M059J (cell line): ENCODE measurements at regions not wholly inside any gene's neighbourhood (a gene's known extent, or its start where the extent isn't known, plus 50 kb on each side); places are given as distances from the start of the nearest gene placed in this dataset.

ENCODE experiments used
- DNase-seq: peaks from one replicate; pipeline ENCODE4 v3.0.0-alpha.2; 2012; ENCODE audit warnings: low read depth

DNA sequence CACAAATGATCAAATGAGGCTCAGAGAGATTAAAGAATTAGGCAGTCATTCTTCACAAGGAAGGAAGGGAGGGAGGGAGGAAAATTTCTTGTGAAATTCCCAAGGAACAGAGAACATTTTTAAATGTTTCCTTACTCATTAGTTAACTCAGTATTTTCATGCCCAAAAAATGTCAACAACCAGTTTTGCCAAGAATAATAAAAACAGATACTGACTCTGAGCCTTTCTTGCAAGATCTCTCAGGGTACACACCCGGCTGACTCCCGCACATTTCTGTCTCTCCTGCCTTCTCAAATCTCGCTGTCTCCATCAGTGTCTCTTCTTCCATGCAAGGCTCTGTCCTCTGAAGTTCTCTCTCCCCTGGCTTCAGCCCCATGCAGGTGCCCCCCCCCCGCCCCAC, 265.9 kb downstream of the TJP1 start:
- DNase-seq: peak; percentile 24

DNA sequence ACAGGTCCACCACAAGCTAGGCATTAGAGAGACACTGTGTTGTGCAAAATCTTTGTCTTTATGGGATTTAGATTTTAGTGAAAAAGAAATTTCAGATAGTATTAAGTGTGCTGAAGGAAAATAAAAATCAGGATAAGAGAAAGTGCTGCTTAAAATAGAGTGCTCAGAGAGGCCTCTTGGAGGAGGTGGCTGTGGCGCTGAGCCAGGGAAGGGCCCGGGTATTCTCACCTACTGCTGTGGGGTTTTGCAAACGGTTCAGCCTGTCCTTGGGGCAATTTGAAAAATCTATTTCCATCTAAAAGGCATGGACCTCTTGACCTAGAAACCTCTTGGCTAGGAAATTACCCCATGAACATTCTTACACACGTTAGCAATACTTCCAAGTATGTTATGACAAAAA, 267.7 kb downstream of the TJP1 start:
- DNase-seq: no peak

DNA sequence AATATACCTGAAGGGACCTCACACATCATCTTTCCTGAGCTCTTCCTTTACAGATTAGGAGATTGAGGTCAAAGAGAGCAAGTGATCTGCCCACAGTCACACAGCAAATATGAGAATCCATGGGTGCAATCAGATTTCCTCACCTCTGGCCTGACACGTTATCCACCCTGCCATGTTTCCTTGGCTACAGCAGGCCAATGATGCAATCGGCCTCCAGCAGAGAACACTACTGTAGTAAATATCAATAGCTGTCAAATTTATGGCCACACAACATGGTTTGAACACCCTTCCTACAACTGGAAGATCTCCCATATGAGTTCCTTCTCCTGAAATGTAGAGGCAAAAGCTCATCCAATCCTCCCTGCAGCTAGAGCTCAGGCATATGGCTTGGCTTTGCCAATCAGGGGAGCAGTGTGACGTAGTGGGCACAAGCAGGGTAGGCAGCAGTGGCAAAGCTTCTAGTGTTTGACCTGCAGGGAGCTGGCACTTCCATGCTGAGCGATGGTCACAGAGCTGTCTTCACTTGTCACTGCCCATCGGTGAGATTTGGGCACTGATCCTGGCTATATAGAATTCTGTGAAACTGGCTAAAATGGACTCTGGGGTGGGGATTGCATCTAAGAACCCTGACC, 271.3 kb downstream of the TJP1 start:
- DNase-seq: peak; percentile 22

DNA sequence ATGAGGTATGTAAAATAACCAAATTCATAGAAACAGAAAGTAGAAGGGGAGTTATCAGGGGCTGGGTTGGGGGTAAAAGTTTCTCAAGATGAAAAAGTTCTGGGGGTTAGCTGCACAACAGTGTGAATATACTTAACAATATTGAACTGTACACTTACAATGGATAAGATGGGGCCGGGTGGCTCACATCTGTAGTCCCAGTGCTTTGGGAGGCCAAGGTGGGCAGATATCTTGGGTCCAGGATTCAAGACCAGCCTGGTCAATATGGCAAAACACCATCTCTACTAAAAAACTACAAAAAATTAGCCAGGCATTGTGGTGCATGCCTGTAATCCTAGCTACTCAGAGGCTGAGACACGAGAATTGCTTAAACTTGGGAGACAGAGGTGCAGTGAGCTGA, 274.3 kb downstream of the TJP1 start:
- DNase-seq: no peak

DNA sequence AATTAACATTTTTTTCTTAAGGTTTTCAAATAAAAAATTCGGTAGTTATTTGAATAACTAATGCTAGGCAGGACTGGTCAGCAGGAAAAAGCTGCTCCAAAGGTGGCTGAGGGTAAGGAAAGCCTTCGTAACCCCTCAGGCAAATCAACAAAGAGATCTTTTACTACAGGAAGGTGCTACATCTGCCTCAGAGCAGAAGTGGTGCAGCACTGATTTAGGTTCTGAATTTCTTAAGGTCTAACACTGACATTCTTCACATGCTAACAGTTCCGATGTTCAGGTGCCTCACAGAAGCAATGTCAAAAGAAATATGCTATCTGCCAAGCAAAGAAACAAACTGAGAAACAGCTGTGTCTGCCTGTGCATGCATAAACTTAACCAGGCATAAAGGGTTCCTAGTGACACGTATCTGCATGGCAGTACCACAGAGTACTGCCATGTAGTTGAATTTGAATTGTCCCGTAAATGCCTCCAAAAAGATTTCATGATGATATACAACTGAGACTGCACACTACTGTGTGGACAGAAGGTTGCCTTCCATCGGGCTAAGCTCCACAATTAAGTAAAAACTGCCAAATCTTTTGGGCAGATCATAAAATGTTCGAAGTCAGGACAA, 275.0 kb upstream of the NSMCE3 start:
- no peak for DNase-seq

DNA sequence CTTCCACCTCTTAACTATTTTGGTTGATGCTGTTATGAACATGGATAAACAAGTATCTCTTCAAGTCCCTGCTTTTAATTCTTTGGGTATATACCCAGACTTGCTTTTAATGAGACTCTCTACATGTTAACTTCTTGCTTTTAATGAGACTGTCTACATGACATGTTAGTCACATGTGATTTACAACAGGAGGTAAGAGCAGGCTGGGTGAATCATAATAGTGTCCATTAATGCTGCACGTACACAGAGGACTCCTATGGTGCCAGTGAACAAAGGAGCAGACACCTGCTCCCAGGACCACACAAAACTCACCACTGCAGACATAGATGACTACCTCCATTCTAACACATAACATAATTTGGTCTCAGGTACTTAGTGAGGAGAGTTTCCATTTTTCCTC, 273.4 kb upstream of the NSMCE3 start:
- DNase-seq: no peak

DNA sequence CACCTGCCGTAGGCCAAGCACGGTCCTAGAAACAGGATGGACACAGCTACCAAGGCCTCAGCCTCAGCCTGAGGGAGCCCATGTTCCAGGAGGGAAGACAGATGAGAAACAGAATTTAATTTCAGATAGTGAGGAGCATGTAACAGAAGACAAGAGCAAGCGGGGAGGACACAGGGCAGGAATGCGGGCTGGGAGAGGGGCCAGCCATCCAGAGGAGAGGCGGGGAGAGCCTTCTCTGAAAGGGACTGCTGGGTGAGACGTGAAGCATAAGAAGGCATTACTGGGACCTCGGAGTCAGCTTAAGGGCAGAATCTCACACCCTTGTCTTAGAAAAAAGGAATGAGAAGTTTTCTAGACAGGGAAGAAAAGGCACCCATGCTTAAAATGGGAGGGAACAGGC, 271.7 kb upstream of the NSMCE3 start:
- no peak for DNase-seq

DNA sequence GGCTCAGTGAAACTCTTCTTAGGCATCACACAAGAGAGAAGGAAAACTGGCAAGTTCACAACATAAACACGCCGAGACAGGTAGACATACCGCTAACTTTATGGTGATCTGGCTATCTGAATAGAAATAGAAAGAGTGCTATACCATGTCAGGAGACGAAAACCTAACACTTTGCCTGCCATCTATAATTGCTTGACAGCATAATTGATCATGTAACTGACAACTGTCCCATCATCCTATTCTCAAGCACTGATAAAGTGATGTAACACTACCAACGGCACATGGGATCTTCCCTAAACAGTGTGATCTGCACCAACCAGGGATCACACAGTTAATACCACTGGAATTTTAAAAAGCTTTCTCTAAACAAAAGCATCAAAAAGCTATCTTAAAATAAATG, 270.9 kb upstream of the NSMCE3 start:
- DNase-seq: no peak

DNA sequence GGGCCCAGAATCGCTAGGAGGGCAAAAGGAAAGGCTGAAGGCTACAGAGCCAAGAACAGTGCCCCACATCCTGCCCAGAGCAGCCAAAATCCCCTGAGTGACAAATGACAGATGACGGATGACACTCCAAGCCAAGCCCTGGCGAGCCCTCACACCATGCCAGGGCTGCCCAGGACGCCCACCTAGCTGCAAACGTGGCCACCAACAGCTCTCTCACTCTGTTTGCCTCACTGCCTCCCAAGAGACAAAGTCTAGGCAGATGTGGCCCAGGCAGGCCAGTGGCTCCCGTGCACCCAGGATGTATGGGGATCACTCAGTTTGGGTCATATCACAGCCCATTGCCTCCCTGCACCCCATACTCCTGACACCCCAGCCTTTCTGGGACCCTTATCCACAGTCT, 270.1 kb upstream of the NSMCE3 start:
- no peak for DNase-seq

DNA sequence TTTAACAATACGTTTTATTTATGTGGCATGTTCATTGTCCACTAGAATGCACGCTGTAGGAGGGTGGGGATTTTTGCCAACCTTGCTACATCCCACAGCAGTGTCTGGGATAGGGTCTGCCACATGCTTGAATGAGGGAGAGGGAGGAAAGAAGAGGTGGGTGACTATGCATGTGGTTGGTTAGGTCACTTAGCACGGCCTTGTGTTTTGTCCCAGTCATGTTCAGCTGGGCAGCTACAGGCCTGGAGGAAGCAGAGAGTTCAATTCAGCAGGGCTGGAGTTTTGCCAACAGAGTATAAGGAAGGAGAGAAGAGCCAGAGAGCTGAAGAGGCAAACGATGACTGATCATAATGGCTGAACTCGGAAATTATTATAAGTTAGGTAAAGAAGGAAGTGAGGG, 268.4 kb upstream of the NSMCE3 start:
- peak; percentile 36 for DNase-seq

DNA sequence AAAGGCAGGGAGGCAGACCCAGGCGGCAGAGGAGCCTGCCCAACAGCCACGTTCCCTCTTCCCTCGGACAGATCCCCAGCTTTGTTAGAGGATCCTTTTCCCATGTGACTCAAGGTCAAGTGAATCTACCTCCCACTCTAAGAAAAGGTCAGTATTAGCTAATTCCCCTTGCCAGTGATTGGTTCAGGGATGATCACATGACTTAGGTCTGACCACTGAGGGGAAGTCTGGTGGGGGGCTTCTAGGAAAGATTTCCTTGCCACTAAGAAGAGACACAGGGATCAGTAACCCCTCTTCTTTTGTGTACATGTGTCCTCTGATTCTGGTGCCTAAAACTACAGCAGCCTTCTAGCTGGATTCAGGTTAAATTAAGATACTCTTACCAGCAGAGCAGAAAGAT, 266.3 kb upstream of the NSMCE3 start:
- no peak for DNase-seq

DNA sequence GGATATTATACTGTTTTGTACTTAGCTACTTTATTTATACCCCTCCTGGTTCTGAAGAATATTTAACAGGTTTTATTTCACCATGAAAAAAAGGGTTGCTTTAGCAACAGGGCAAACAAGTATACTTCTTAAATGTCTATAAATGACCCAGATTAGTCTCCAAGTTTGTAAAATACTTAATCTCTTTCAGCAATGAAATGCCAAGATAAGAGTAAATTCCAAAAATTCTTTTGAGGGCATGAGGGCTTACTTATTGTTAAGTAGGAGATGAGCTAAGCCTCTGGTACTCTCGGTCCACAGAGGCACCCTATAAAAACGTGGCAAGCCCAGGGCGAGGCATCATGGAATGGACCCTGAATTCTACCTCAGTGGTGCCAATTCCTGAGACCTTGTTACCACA, 264.8 kb upstream of the NSMCE3 start:
- DNase-seq: peak; percentile 44

DNA sequence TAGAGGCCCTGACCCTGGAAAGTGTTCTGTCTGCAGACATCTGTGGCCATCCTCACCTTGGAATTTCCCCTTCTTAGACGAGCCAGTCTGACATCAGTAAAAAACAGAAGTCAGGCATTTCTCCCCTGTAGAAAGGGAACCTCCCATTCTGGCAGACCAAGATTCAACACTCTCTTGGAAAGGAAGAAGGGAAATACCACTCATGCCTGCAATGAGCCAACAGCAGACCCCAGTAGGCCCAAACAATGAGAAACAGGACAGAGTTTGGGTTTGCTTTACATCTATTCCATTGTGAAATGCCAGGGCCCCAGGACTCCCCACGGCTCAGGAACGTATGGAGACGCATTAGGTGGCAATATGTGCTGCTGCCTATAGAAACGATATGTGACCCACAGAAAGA, 264.0 kb upstream of the NSMCE3 start:
- DNase-seq: no peak

DNA sequence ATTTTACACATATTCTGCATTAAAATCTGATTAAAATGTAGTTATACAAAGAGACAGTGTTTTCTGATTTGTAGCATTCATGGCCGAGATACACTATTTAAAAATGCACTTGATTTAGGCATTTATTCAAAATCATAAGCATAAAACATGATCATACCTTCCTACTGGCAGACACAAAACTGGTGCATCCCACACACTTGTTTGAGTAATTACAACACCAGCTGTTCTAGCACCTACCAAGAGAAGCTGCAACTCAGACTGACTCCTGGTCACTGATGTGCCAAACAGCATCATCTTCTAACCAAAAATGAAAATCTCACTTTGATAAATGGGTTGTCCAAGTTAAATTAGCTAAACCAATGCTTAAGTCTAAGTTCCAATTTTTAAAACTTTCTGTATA, 262.7 kb upstream of the NSMCE3 start:
- DNase-seq: no peak

DNA sequence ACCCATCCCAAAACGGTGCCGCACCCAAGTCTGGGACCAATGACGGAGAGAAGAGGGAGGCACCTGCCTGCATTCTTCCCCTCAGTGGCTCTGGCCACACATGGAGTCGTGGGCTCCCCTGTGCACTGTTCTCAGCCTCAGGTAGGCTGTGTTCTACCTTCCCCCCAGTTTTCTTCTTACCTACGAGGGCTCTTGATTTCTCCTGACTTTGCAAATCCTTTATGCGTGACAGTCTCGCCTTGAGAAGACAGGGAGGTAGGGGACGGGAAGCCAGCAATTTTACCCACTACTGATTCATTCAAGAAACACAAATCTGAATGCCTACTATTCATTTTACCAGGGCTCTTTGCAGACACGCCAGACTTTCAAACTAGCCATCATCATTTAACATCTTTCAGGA, 261.3 kb upstream of the NSMCE3 start:
- DNase-seq: no peak

DNA sequence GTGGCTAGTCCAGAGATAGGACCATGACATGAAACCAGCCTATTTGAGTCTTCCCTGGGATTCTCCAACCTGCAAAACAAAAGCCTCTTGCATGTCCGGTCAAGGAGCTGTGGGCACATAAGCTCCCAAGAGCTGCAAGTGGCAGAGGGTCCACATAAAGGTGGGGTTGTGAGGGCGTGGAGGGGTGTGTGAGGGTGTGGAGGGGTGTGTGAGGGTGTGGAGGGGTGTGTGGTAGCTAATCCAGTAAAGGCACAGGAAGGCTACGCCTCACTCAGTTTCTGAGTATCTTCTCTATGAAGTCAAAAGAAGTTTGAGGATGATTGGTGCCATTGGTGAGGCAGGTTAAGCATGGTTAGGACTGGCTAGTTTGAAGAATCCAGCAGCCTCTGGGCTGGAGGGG, 259.4 kb upstream of the NSMCE3 start:
- no peak for DNase-seq

DNA sequence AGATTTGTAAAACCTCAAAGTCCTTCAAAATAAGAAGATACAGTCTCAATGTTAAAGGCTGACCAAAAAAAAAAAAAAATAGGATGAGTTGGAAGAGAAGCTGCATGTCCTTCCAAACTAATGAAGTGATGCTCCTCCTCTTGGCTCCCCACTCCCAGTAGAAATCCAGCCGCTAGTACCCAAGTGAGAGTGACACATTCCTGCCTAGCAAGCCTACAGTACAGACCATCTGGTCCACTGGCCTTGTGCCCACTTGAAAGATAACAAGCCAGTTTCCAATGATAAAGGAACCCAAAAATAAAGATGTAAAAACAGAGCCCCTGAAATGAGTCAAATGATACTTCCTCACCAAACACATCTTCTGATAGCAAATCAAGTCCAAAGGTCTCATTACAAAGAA, 258.7 kb upstream of the NSMCE3 start:
- no peak for DNase-seq

DNA sequence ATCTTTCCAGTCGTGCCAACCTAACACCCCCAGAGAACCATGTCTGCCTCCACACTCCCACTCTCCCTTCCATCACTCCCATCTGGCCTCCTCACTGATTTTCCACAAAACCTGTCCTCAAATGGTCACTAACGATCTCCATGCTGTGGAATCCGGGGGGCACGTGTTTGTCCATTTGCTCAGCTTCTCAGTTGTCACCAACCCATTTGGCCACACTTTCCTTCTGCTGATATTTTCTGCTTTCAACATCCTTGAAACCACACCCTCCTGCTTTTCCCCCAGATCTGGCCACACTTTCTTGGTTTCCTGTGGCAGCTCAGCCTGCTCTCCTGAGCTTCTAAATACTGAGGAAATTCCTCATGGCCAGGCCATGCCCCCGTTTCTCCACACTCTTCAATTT, 257.2 kb upstream of the NSMCE3 start:
- no peak for DNase-seq

DNA sequence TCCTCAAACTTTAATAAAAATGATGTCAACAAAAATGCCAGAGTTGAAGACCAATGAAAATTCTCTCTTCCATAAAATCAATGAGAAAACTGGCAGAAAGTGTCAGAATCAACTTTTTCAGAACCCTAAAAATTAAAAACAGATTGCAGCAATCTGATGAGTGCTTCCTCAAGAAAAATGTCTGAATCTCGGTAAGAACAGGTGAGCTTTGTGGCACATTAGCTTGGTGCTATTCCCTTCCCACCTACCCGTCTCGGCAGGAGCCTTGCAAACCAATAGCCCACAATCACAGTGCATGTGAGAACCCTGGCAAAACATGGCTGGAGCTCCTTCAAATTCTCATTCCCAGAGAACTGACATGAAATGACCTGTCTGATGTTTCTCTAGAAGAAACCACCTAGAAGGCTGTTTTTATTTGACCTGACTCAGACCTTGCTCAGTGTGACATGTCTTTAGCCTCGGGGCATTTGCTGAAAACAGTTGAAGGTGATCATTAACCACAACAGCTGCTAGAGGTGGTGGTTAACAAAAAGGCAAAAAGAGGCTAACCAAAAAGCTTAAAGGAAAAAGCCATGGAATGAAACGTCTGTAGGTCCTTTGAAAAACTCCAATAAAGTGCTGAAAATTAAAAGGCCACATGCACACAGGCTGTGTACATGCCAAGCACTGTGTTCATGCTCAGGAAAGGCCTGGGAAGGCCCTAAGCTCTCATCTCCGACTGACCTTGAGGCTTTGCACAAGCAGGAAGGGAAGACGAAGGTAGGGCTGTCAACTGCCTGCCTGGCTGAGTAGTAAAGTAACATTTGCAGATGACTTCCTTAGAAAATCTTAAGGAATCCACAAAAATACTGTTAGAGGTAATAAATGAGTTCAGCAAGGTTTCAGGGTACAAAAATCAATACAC, 253.0 kb upstream of the NSMCE3 start:
- DNase-seq: peak; percentile 92

DNA sequence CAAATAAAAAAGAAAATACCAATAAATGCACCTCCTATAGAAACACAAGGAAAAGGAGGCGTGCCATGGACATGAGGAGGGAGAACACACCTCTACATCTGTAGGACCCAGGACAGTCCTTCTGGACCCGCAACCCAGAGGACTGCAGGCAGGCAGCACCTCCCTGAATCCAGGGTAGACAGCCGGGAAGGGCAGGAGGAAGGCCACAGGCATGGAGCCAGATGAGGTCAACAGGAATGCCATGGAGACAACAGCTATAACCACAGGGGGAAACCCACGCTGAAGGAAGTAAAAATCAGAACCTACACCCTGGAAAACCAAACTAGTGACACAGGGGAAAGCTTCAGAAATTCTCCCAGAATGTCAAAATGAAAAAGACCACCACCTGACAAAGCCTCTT, 248.8 kb upstream of the NSMCE3 start:
- DNase-seq: peak; percentile 49

DNA sequence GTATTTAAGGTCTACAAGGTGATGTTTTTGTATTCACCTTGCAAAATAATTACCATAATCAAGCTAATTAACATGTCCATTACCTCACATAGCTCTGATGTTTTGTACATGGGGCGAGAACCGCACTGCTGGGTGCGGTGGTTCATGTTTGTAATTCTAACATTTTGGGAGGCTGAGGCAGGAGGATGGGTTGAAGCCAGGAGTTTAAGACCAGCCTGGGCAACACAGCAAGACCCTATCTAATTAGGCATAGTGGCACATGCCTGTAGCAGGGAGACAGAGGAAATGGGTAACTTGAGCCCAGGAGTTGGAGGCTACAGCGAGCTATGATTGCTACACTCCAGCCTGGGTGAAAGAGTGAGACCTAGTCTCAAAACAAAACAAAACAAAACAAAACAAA, 248.2 kb upstream of the NSMCE3 start:
- DNase-seq: no peak

DNA sequence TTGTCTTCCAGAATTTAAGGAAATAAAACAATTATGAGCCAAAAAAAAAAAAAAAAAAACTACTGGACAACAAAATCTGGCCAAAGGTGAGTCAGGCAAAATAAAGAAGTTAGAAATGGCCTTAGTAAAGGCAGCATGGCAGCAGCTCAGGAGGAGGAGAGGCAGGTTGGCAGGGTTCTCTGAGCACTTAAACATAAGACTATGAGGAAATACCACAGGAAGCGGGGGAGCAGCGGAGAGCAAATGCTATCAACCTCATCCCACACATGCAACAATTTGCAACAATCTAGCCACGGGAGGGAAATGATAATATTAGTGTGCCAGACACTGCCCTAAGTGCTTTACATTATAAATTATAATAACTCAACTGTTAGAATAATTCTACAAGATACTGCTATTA, 247.3 kb upstream of the NSMCE3 start:
- DNase-seq: peak; percentile 13

DNA sequence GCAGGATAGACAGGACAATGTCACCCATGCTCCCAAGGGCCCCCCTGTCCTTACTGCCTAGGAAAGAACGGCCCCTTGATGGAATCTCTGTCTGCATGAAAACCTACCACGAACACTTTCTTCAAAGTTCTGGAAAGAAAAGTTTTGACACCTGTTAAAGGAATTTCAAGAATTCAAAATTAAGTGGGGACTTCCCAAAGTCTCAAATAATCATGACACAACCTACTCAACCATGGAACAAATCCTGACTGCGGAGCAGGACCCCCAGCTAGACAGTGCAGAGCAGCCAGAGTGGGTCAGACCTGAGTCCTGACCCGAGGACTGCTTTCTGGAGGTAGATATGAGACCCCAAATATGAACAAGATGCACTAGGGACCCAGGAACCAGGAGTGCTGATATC, 245.3 kb upstream of the NSMCE3 start:
- DNase-seq: no peak
